HG03521 (cell line): ENCODE measurements at regions not wholly inside any gene's neighbourhood (a gene's known extent, or its start where the extent isn't known, plus 50 kb on each side); places are given as distances from the start of the nearest gene placed in this dataset.

Experiments used
- ATAC-seq: cut with Tn5 transposase; IDR thresholded peaks from one replicate; pipeline ENCODE4 v1.9.1; 2021; ENCODE audit warnings: mild to moderate bottlenecking, moderate library complexity; ENCODE audit not compliant: unreplicated experiment

DNA sequence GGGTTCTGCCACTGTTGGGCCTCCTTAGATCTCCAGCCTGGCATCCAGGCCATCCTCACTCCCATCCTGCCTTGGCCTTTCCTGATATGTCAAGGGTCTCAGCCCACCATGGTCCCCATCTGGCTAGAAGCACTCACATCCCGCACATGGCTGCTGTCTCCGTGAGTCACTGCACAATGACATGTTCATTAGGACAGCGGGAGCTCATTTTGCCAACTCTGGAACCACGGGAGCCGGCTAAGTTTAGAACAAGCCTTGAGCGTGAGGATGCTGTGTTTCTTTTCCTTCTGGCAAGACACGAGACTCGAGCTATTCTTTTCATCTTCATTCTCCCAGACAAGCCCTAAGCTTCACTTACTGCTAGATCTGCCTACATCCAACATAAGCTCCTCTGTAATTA lies 65.7 kb upstream of the KSR1 start:
- ATAC-seq = no peak

DNA sequence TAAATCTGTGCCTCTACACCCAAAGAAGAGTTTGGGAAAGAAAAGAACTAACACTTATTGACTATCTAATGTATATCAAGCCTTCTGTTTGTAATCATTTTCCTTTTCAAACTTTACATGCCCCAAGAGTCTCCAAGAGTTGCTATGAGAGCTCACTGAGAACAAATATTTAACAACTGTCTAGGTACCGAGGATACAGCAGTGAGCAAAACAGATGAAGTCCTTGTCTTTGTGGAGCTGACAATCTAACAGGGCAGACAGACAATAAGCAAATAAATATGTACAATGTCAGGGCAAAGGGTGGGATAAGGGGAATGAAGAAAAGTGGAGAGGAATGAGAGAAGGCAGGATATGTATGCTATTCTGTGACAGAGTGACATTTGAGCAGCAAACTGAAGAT lies 64.8 kb upstream of the KSR1 start:
- ATAC-seq = no peak

DNA sequence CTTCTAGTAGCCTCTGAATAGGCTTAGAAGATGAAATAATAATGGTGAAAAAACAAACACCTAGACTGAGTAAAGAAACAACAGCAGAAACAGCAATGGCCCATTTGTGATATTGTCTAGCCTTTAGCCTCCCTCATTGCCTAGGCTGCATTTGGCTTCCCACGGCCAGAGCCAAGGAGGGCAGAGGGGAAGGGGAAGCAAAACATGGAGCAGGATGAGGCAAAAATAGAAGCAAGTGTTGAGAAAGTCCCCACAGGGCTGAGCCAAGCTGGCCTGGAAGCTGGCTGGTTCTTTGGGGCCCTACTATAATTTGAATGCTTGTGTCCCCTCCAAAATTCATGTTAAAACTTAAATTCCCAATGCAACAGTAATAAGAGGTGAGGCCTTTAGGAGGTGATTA lies 60.2 kb upstream of the KSR1 start:
- no peak for ATAC-seq

- no peak for ATAC-seq
Observed at GRCh38 chr17:27396941-27397340, 59.3 kb upstream of the KSR1 start.

GRCh38 chr17:27398691-27399090 lies 57.6 kb upstream of the KSR1 start:
- no peak for ATAC-seq

- no peak for ATAC-seq
Observed at GRCh38 chr17:27400991-27401390, 55.3 kb upstream of the KSR1 start.

DNA sequence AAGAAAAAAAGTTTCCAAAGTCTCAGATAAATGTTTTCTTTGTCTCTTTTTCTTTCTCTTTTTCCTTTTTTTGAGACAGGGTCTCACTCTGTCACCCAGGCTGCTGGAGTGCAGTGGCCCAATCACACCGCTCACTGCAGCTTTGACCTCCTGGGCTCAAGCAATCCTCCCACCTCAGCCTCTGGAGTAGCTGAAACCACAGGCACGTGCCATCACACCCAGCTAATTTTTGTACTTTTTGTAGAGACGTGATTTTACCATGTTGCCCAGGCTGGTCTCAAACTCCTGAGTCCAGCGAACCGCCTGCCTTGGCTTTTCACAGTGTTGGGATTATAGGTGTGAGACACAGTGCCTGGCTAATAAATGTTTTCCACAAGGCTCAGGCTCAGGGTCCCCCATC lies 53.3 kb upstream of the KSR1 start:
- ATAC-seq = no peak

DNA sequence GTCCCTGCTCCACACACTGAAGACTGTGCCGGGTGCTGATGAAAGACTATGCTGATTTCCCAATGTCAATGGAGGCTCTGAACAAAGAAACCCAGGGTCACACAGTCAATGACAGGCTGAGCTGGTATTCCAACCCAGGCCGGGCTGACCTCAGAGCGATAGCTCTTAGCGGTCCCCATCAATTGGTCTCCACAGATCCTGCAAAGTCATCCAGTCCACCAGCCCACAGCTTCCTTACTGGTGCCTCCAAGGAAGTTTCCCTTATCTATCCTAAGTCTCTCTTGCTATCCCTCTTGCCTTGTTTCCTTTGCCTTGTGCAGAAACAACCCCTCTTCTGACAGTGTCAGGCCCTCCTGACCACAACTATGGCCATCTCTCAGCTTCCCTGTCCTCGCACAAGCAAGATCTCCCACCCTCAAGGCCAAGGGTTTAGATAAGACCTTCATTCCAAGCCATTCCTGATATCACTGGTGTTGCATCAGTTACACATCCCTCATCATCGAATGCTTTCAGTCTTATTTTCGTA lies 52.7 kb upstream of the KSR1 start:
- ATAC-seq = no peak

DNA sequence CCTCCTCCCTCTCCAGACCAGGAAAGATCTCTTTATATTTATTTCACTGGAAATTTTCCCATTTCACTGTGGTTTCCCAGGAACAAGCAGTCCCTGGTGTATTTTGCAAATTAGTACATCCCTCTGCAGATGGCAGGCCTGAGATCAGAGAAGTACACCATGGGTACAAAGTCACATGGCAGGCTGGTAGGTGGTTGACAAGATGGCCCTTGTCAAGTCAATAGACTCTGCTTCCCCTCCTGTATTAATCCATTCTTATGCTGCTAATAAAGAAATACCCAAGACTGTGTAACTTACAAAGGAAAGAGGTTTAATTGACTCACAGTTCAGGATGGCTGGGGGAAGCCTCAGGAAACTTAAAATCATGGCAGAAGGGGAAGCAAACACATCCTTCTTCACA lies 51.6 kb upstream of the KSR1 start:
- ATAC-seq = no peak
